IMR-90 (cell line): ENCODE measurements at regions not wholly inside any gene's neighbourhood (a gene's known extent, or its start where the extent isn't known, plus 50 kb on each side); places are given as distances from the start of the nearest gene placed in this dataset.

Experiments
- ATAC-seq: fragments of 200-7000 bp; cut with Tn5 transposase; 2 replicates; pipeline ENCODE4 v1.9.1; 2020; ENCODE audit warnings: low read depth, mild to moderate bottlenecking, moderate library complexity
- BruUV-seq: library from RNA; stranded (reverse); fragments of 400-500 nt; replicated peaks from 2 replicates; lab custom pipeline; 2021; lab: Mats Ljungman, UMichigan
- CTCF ChIA-PET: fragments of 300-600 bp; formaldehyde crosslinking; extraction: SDS; loops from one replicate; lab custom pipeline; 2021; ENCODE audit warnings: antibody characterized with exemption; lab: Yijun Ruan, JAX
- POLR2A ChIA-PET: fragments of 300-600 bp; sonication (Branson Sonifier 250); formaldehyde crosslinking; loops from one replicate; lab custom pipeline; 2022; ENCODE audit warnings: antibody characterized with exemption; ENCODE audit not compliant: unreplicated experiment; lab: Charles Lee
- DNase-seq: peaks from one replicate; pipeline ENCODE4 v3.0.0; 2013
- H2AFZ ChIP-seq: replicated peaks from 2 replicates; pipeline ENCODE3; 2013; ENCODE audit warnings: low read length, mild to moderate bottlenecking; ENCODE audit not compliant: poor library complexity
- H2AK5ac ChIP-seq: 2 replicates; pipeline ENCODE4 v1.6.1; 2013; ENCODE audit warnings: low read depth, low read length, inconsistent platforms
- H2AK9ac ChIP-seq: replicated peaks from 2 replicates; pipeline ENCODE3; 2013; ENCODE audit warnings: mild to moderate bottlenecking, low read depth, low read length, moderate library complexity; ENCODE audit not compliant: poor library complexity
- H2BK120ac ChIP-seq: 2 replicates; pipeline ENCODE4 v1.6.1; 2013; ENCODE audit warnings: low read depth, low read length, inconsistent platforms
- H2BK15ac ChIP-seq: 3 replicates; pipeline ENCODE4 v1.6.1; 2013; ENCODE audit warnings: low read depth, low read length, inconsistent platforms
- H2BK20ac ChIP-seq: 2 replicates; pipeline ENCODE4 v1.6.1; 2013; ENCODE audit warnings: low read depth, mild to moderate bottlenecking, inconsistent platforms, low read length, moderate library complexity
- H2BK5ac ChIP-seq: 2 replicates; pipeline ENCODE4 v1.6.1; 2013; ENCODE audit warnings: mild to moderate bottlenecking, low read depth, low read length, inconsistent platforms; ENCODE audit not compliant: poor library complexity, severe bottlenecking
- H3K14ac ChIP-seq: replicated peaks from 2 replicates; pipeline ENCODE4 v1.6.1; 2013; ENCODE audit warnings: low read depth, low read length, inconsistent platforms
- H3K18ac ChIP-seq: 2 replicates; pipeline ENCODE4 v1.6.1; 2013; ENCODE audit warnings: low read depth, low read length, control low read depth
- H3K23ac ChIP-seq: 2 replicates; pipeline ENCODE4 v1.6.1; 2013; ENCODE audit warnings: low read depth, low read length, inconsistent platforms
- H3K27ac ChIP-seq: 2 replicates; pipeline ENCODE4 v1.5.1; 2013; ENCODE audit warnings: mild to moderate bottlenecking, control low read depth, low read length; ENCODE audit not compliant: insufficient read depth
- H3K27me3 ChIP-seq: 2 replicates; pipeline ENCODE4 v1.6.1; 2013; ENCODE audit warnings: low read length; ENCODE audit not compliant: control insufficient read depth, insufficient read depth
- H3K36me3 ChIP-seq: 2 replicates; pipeline ENCODE4 v1.6.1; 2013; ENCODE audit warnings: low read length, mixed read lengths; ENCODE audit not compliant: control insufficient read depth, insufficient read depth
- H3K4ac ChIP-seq: 2 replicates; pipeline ENCODE4 v1.6.1; 2013; ENCODE audit warnings: low read depth, low read length, inconsistent platforms
- H3K4me1 ChIP-seq: 2 replicates; pipeline ENCODE4 v1.6.1; 2013; ENCODE audit warnings: low read length, mixed read lengths; ENCODE audit not compliant: control insufficient read depth, insufficient read depth
- H3K4me2 ChIP-seq: 2 replicates; pipeline ENCODE4 v1.6.1; 2013; ENCODE audit warnings: low read depth, mild to moderate bottlenecking, control low read depth, low read length, moderate library complexity
- H3K4me3 ChIP-seq: 2 replicates; pipeline ENCODE4 v1.5.1; 2013; ENCODE audit warnings: low read depth, mild to moderate bottlenecking, control low read depth, low read length, moderate library complexity; ENCODE audit not compliant: insufficient read depth
- H3K56ac ChIP-seq: 2 replicates; pipeline ENCODE4 v1.6.1; 2013; ENCODE audit warnings: low read length, inconsistent platforms; ENCODE audit not compliant: insufficient read depth; ENCODE audit errors: extremely low read depth
- H3K79me1 ChIP-seq, 2 experiments: 2 replicates each; pipeline ENCODE4 v1.6.1; 2013; ENCODE audit warnings: low read length in 2 of 2, inconsistent platforms in 1 of 2, low read depth in 1 of 2
- H3K9ac ChIP-seq: 2 replicates; pipeline ENCODE4 v1.6.1; 2013; ENCODE audit warnings: low read depth, low read length, control low read depth
- H3K9me1 ChIP-seq: 2 replicates; pipeline ENCODE4 v1.6.1; 2013; ENCODE audit warnings: low read length, inconsistent platforms; ENCODE audit not compliant: insufficient read depth
- H3K9me3 ChIP-seq: 2 replicates; pipeline ENCODE4 v1.6.1; 2013; ENCODE audit warnings: low read length; ENCODE audit not compliant: control insufficient read depth, insufficient read depth
- H4K20me1 ChIP-seq: 2 replicates; pipeline ENCODE4 v1.6.1; 2013; ENCODE audit warnings: low read length, inconsistent platforms; ENCODE audit not compliant: insufficient read depth
- H4K5ac ChIP-seq: 2 replicates; pipeline ENCODE4 v1.6.1; 2013; ENCODE audit warnings: mild to moderate bottlenecking, low read depth, low read length, control low read depth
- H4K8ac ChIP-seq, 2 experiments: 2 replicates each; pipeline ENCODE4 v1.6.1; 2013; ENCODE audit warnings: low read depth in 2 of 2, low read length in 2 of 2, control low read depth in 1 of 2, inconsistent platforms in 1 of 2
- H4K91ac ChIP-seq: 2 replicates; pipeline ENCODE4 v1.6.1; 2013; ENCODE audit warnings: low read depth, low read length, inconsistent platforms; ENCODE audit not compliant: insufficient read depth
- BHLHE40 ChIP-seq: fragments of 150-350 bp; IDR thresholded peaks from 2 replicates; pipeline ENCODE4 v1.6.1; 2016; ENCODE audit warnings: mild to moderate bottlenecking, low read depth, low read length
- CEBPB ChIP-seq: IDR thresholded peaks from 2 replicates; pipeline ENCODE4 v1.6.1; 2012; ENCODE audit warnings: low read depth, low read length, improper control_type of control experiment
- CHD1 ChIP-seq: IDR thresholded peaks from 2 replicates; pipeline ENCODE4 v1.6.1; 2012; ENCODE audit warnings: low read depth, low read length, improper control_type of control experiment
- CTCF ChIP-seq: conservative IDR thresholded peaks from 2 replicates; pipeline ENCODE4 v1.5.1; 2012; ENCODE audit warnings: mild to moderate bottlenecking, low read depth, low read length, improper control_type of control experiment
- ELK1 ChIP-seq: fragments of 150-350 bp; IDR thresholded peaks from 2 replicates; pipeline ENCODE4 v1.6.1; 2016; ENCODE audit warnings: low read depth, mild to moderate bottlenecking, low read length, moderate library complexity, borderline replicate concordance
- FOS ChIP-seq: fragments of 150-350 bp; IDR thresholded peaks from 2 replicates; pipeline ENCODE4 v1.6.1; 2016; ENCODE audit warnings: low read depth, low read length
- MAZ ChIP-seq: IDR thresholded peaks from 2 replicates; pipeline ENCODE4 v1.6.1; 2012; ENCODE audit warnings: low read depth, mild to moderate bottlenecking, low read length, improper control_type of control experiment, moderate library complexity, borderline replicate concordance
- MXI1 ChIP-seq: IDR thresholded peaks from 2 replicates; pipeline ENCODE4 v1.6.1; 2012; ENCODE audit warnings: low read depth, mild to moderate bottlenecking, low read length, moderate library complexity, borderline replicate concordance
- NFE2L2 ChIP-seq: fragments of 150-350 bp; IDR thresholded peaks from 2 replicates; pipeline ENCODE4 v1.6.1; 2016; ENCODE audit warnings: low read depth, mild to moderate bottlenecking, low read length
- POLR2A ChIP-seq: IDR thresholded peaks from 2 replicates; pipeline ENCODE4 v1.6.1; 2012; ENCODE audit warnings: mild to moderate bottlenecking, low read depth, low read length
- RAD21 ChIP-seq: IDR thresholded peaks from 2 replicates; pipeline ENCODE4 v1.6.1; 2012; ENCODE audit warnings: low read length, improper control_type of control experiment
- RCOR1 ChIP-seq: IDR thresholded peaks from 2 replicates; pipeline ENCODE4 v1.6.1; 2012; ENCODE audit warnings: mild to moderate bottlenecking, low read length, improper control_type of control experiment; ENCODE audit not compliant: insufficient replicate concordance
- SMC3 ChIP-seq: fragments of 150-350 bp; IDR thresholded peaks from 2 replicates; pipeline ENCODE4 v1.6.1; 2016; ENCODE audit warnings: low read depth, mild to moderate bottlenecking, antibody characterized with exemption, low read length, moderate library complexity
- USF2 ChIP-seq: fragments of 150-350 bp; IDR thresholded peaks from 2 replicates; pipeline ENCODE4 v1.6.1; 2017; ENCODE audit warnings: mild to moderate bottlenecking, antibody characterized with exemption, low read length, low read depth
- WGBS, 2 experiments: methylation state at CpG; one replicate each; pipeline versions ENCODE4 v1.1.5 to v1.1.7; 2013; ENCODE audit warnings: missing lambda C conversion rate in 2 of 2; ENCODE audit not compliant: insufficient read length in 1 of 2; ENCODE audit errors: extremely low coverage in 2 of 2; 5-methylcytosine and 5-hydroxymethylcytosine counted together
- dilution Hi-C: fragments of 300-500 bp; cut with HindIII; formaldehyde crosslinking; loops from one replicate; pipeline ENCODE4 v1.14.3; 2018; ENCODE audit warnings: low sequenced_read_pairs; ENCODE audit not compliant: unreplicated experiment
- in situ Hi-C: fragments of 300-500 bp; cut with MboI; formaldehyde crosslinking; loops from 3 replicates; pipeline ENCODE4 v1.14.3; 2019; ENCODE audit warnings: low sequenced_read_pairs, inconsistent platforms, mixed read lengths
- intact Hi-C: fragments of 100-400 bp; cut with micrococcal nuclease; formaldehyde crosslinking; loops from 2 replicates; pipeline ENCODE4 v1.10.0; 2022

GRCh38 chr2:239833269-239834109 lies 191.7 kb downstream of the NDUFA10 start:
- H3K14ac ChIP-seq = no peak overlapping the region
- no peak overlapping the region for H2AK9ac ChIP-seq
- no peak for ATAC-seq
- H2AFZ ChIP-seq = no peak overlapping the region
- intact Hi-C loops (no loop called here), in situ Hi-C loops (no loop called here), dilution Hi-C loops (no loop called here)
- 61% methylated on average over 9 of the region's 21 CpGs; no CpG with 5 or more reads in 1 of the 2 experiments for WGBS, 2 experiments
- no peak overlapping the region for H2BK20ac ChIP-seq
- peaks cover 47% of the 10 kb centered on the region for H3K9me3 ChIP-seq
- H3K4me1 ChIP-seq = no peaks in the 10 kb centered on the region
- no peak overlapping the region for H3K9ac ChIP-seq
- no peaks in the 10 kb centered on the region for H3K79me1 ChIP-seq
- H3K27me3 ChIP-seq = no peaks in the 10 kb centered on the region
- H3K23ac ChIP-seq = no peak overlapping the region
- no peaks in the 10 kb centered on the region for H3K9me1 ChIP-seq
- no peak overlapping the region for H4K5ac ChIP-seq
- no peak overlapping the region for H2BK15ac ChIP-seq
- no peak for DNase-seq
- H4K91ac ChIP-seq = no peak overlapping the region
- H3K18ac ChIP-seq = no peak overlapping the region
- no peak overlapping the region for H2BK5ac ChIP-seq
- H4K20me1 ChIP-seq = no peaks in the 10 kb centered on the region
- POLR2A ChIA-PET = no interaction called here
- no peak overlapping the region for H3K4ac ChIP-seq
- no peak overlapping the region for H3K4me3 ChIP-seq
- no TSS peak for BruUV-seq
- H3K36me3 ChIP-seq = no peaks in the 10 kb centered on the region
- no peak overlapping the region for H2BK120ac ChIP-seq
- H3K27ac ChIP-seq = no peak overlapping the region
- no peak overlapping the region for H3K56ac ChIP-seq
- H3K4me2 ChIP-seq = no peak overlapping the region
- CTCF ChIA-PET = no interaction called here
- no peak overlapping the region for H2AK5ac ChIP-seq
- no peak for TF ChIP-seq MXI1
- TF ChIP-seq RAD21 = no peak
- no peak for TF ChIP-seq MAZ
- TF ChIP-seq RCOR1 = no peak
- TF ChIP-seq FOS = no peak
- TF ChIP-seq POLR2A = no peak
- TF ChIP-seq CTCF = no peak
- TF ChIP-seq NFE2L2 = no peak
- no peak for TF ChIP-seq CHD1
- TF ChIP-seq CEBPB = no peak
- TF ChIP-seq BHLHE40 = no peak
- no peak for TF ChIP-seq USF2
- no peak for TF ChIP-seq ELK1
- TF ChIP-seq SMC3 = no peak
- no peak overlapping the region for H4K8ac ChIP-seq
